ENCODE measurements at regions not wholly inside any gene's neighbourhood (a gene's known extent, or its start where the extent isn't known, plus 50 kb on each side); places are given as distances from the start of the nearest gene placed in this dataset.

GRCh38 chr20:47936612-47937011, 151.3 kb upstream of the SULF2 start:
- H3K36me3 ChIP-seq (replicated peaks): no peaks in the 10 kb centered on the region
- no peak for DNase-seq
- no peaks in the 10 kb centered on the region for H3K27me3 ChIP-seq (replicated peaks)
- in situ Hi-C loops (cut with HindIII; ENCODE audit: low pct_ligation_motif_present, low sequenced_read_pairs): no loop called here
- no peak overlapping the region for H3K4me3 ChIP-seq (ENCODE audit: low read depth, low read length)
- no peak for TF ChIP-seq CTCF (IDR thresholded peaks at IDR 0.05; ENCODE audit: low read depth, low read length, missing control alignments)
- H3K27ac ChIP-seq: no peak overlapping the region

GRCh38 chr20:47934761-47935160, 149.5 kb upstream of the SULF2 start:
- no peaks in the 10 kb centered on the region for H3K36me3 ChIP-seq (replicated peaks)
- no peak overlapping the region for H3K4me3 ChIP-seq (ENCODE audit: low read depth, low read length)
- DNase-seq: no peak
- in situ Hi-C loops (cut with HindIII; ENCODE audit: low pct_ligation_motif_present, low sequenced_read_pairs): no loop called here
- H3K27me3 ChIP-seq (replicated peaks): no peaks in the 10 kb centered on the region
- TF ChIP-seq CTCF (IDR thresholded peaks at IDR 0.05; ENCODE audit: low read depth, low read length, missing control alignments): no peak
- H3K27ac ChIP-seq: no peak overlapping the region

- H3K27ac ChIP-seq: no peak overlapping the region
- no peak overlapping the region for H3K4me3 ChIP-seq (ENCODE audit: low read depth, low read length)
- in situ Hi-C loops (cut with HindIII; ENCODE audit: low pct_ligation_motif_present, low sequenced_read_pairs): no loop called here
- no peak for TF ChIP-seq CTCF (IDR thresholded peaks at IDR 0.05; ENCODE audit: low read depth, low read length, missing control alignments)
- no peak for DNase-seq
- H3K36me3 ChIP-seq (replicated peaks): no peaks in the 10 kb centered on the region
- no peaks in the 10 kb centered on the region for H3K27me3 ChIP-seq (replicated peaks)
Measured at GRCh38 chr20:47931443-47931842, 146.2 kb upstream of the SULF2 start.

GRCh38 chr20:47931002-47931401, 145.7 kb upstream of the SULF2 start:
- H3K4me3 ChIP-seq (ENCODE audit: low read depth, low read length): no peak overlapping the region
- no peaks in the 10 kb centered on the region for H3K36me3 ChIP-seq (replicated peaks)
- DNase-seq: no peak
- in situ Hi-C loops (cut with HindIII; ENCODE audit: low pct_ligation_motif_present, low sequenced_read_pairs): no loop called here
- H3K27ac ChIP-seq: no peak overlapping the region
- no peak for TF ChIP-seq CTCF (IDR thresholded peaks at IDR 0.05; ENCODE audit: low read depth, low read length, missing control alignments)
- no peaks in the 10 kb centered on the region for H3K27me3 ChIP-seq (replicated peaks)

GRCh38 chr20:47929368-47930115, 144.3 kb upstream of the SULF2 start:
- H3K4me3 ChIP-seq (ENCODE audit: low read depth, low read length): no peak overlapping the region
- no peak overlapping the region for H3K27ac ChIP-seq
- H3K27me3 ChIP-seq (replicated peaks): no peaks in the 10 kb centered on the region
- no peak for DNase-seq
- no peak for TF ChIP-seq CTCF (IDR thresholded peaks at IDR 0.05; ENCODE audit: low read depth, low read length, missing control alignments)
- in situ Hi-C loops (cut with HindIII; ENCODE audit: low pct_ligation_motif_present, low sequenced_read_pairs): no loop called here
- H3K36me3 ChIP-seq (replicated peaks): no peaks in the 10 kb centered on the region

- in situ Hi-C loops (cut with HindIII; ENCODE audit: low pct_ligation_motif_present, low sequenced_read_pairs): no loop called here
- Histone ChIP-seq H3K27me3 (replicated peaks) (no peaks in the 10 kb centered on the region), H3K27ac (no peak overlapping the region), H3K4me3 (ENCODE audit: low read depth, low read length) (no peak overlapping the region), H3K36me3 (replicated peaks) (no peaks in the 10 kb centered on the region)
- TF ChIP-seq CTCF (IDR thresholded peaks at IDR 0.05; ENCODE audit: low read depth, low read length, missing control alignments): no peak
- no peak for DNase-seq
Measured at GRCh38 chr20:47927944-47928343, 142.7 kb upstream of the SULF2 start.

Data from brain microvascular endothelial cell (primary cell).